ENCODE measurements at regions not wholly inside any gene's neighbourhood (a gene's known extent, or its start where the extent isn't known, plus 50 kb on each side); places are given as distances from the start of the nearest gene placed in this dataset.

- TF ChIP-seq CTCF (conservative IDR thresholded peaks at IDR 0.05; ENCODE audit: low read depth in 2 of 2) = no peak
- no peak for TF ChIP-seq REST (IDR thresholded peaks at IDR 0.05; ENCODE audit: unreplicated experiment)
- TF ChIP-seq EZH2phosphoT487 (IDR thresholded peaks at IDR 0.05; ENCODE audit: unreplicated experiment) = no peak
- TF ChIP-seq EZH2 (IDR thresholded peaks at IDR 0.05; ENCODE audit: low read depth, unreplicated experiment) = no peak
- no peak for TF ChIP-seq POLR2AphosphoS5 (IDR thresholded peaks at IDR 0.05; ENCODE audit: low read depth)
Measured at GRCh38 chr21:16794950-16795349, 717.9 kb upstream of the CXADR start.

All from GM23338 (cell line).